Right lobe of liver (tissue), 6 donors: ENCODE measurements at regions not wholly inside any gene's neighbourhood (a gene's known extent, or its start where the extent isn't known, plus 50 kb on each side); places are given as distances from the start of the nearest gene placed in this dataset.
"Not testable (repeated sequence)": the region's sequence is repeated elsewhere in the genome, so short reads cannot be mapped to it uniquely, and the experiment has no call there.

Experiments used
- ATAC-seq, 4 donors: fragments of 200-7000 bp; cut with Tn5 transposase; one replicate each; pipeline ENCODE4 v1.9.1; 2020; ENCODE audit warnings: mild to moderate bottlenecking in 4 of 4, moderate library complexity in 4 of 4
- DNase-seq, 3 donors: peaks; one replicate each; pipeline ENCODE4 v3.0.0-alpha.2; 2020
- H3K27ac ChIP-seq, 3 donors: fragments of 200-600 bp; one replicate each; pipeline ENCODE4 v1.8.0; 2022
- H3K27me3 ChIP-seq, 2 donors: fragments of 200-600 bp; one replicate each; pipeline ENCODE4 v1.8.0; 2022
- H3K36me3 ChIP-seq, 4 donors: fragments of 200-600 bp; sonication (generic) in 1 of 4; one replicate each; pipeline versions ENCODE4 v1.5.1 to v1.8.0; 2017 to 2022; ENCODE audit warnings: control low read depth in 1 of 4
- H3K4me1 ChIP-seq, 4 donors: fragments of 200-600 bp; sonication (generic) in 1 of 4; one replicate each; pipeline versions ENCODE4 v1.5.1 to v1.8.0; 2017 to 2022; ENCODE audit warnings: control low read depth in 1 of 4
- H3K4me3 ChIP-seq, 3 donors: fragments of 200-600 bp; one replicate each; pipeline ENCODE4 v1.8.0; 2022
- H3K9me3 ChIP-seq, 4 donors: fragments of 200-600 bp; sonication (generic) in 1 of 4; one replicate each; pipeline versions ENCODE4 v1.5.1 to v1.8.0; 2017 to 2022; ENCODE audit warnings: control low read depth in 1 of 4
- WGBS: methylation state at CpG from one replicate; pipeline ENCODE4 v1.1.6; 2018; ENCODE audit warnings: low coverage, low lambda C conversion rate; ENCODE audit not compliant: insufficient coverage; ENCODE audit errors: missing lambda C conversion rate; 5-methylcytosine and 5-hydroxymethylcytosine counted together
- intact Hi-C, 2 donors: fragments of 100-400 bp; cut with DNase I; formaldehyde crosslinking; loops; one replicate each; pipeline versions ENCODE4 v1.11.2 to v1.14.1; 2022
- donor health status: DM: no; HTN: yes; CAD: no.
- donor health status: DM: no; HTN: no; CAD: no.
- donor health status: DM: no; HTN: no; CAD: no.
- donor health status: DM: no; HTN: yes; CAD: no.
- donor health status: DM: no; HTN: yes; CAD: no.

DNA sequence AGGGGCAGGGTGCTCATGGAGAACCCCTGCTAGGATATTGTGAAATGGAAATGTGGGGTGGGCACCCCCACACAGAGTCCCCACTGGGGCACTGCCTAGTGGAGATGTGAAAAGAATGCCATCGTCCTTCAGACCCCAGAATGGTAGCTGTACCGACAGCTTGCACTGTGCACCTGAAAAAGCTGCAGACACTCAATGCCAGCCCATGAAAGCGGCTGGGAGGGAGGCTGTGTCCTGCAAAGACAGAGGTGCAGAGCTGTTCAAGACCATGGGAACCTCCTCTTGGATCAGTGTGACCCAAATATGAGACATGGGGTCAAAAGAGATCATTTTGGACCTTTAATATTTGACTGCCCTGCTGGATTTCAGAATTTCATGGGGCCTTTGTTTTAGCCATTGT lies 724.2 kb downstream of the FOXD4L5 start:
- ATAC-seq: not testable (repeated sequence)

More for the DNA sequence above, 724.2 kb downstream of the FOXD4L5 start:
- H3K36me3 ChIP-seq, H3K27ac ChIP-seq, intact Hi-C loops, H3K4me3 ChIP-seq, H3K9me3 ChIP-seq, H3K27me3 ChIP-seq, H3K4me1 ChIP-seq: not testable (repeated sequence)
- no CpG with 5 or more reads among the region's 3 CpGs for WGBS
- peak in 1 of 3 donors; percentile 31 for DNase-seq
